ENCODE measurements at regions not wholly inside any gene's neighbourhood (a gene's known extent, or its start where the extent isn't known, plus 50 kb on each side); places are given as distances from the start of the nearest gene placed in this dataset.

DNA sequence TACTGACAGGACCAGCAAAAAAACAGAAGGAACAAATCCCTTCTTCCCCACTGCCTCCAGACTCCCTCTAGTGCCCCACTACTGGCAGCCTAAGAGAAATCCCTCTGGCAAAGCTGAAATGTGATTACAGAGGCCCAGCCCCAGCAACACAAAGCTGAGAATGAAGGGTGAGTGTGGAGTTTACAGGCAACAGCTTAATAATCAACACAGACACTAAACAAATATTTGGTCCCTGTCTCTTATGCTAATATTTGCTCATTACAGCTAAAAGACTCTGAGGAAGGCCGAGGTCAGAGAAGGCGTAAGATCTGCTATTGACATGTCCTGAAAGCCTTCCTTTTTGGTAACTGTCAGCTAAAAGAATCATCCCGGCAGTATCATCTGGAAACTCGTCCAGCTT lies 308.5 kb upstream of the RASGRP1 start (continued):
- TF ChIP-seq, protein P1, sequence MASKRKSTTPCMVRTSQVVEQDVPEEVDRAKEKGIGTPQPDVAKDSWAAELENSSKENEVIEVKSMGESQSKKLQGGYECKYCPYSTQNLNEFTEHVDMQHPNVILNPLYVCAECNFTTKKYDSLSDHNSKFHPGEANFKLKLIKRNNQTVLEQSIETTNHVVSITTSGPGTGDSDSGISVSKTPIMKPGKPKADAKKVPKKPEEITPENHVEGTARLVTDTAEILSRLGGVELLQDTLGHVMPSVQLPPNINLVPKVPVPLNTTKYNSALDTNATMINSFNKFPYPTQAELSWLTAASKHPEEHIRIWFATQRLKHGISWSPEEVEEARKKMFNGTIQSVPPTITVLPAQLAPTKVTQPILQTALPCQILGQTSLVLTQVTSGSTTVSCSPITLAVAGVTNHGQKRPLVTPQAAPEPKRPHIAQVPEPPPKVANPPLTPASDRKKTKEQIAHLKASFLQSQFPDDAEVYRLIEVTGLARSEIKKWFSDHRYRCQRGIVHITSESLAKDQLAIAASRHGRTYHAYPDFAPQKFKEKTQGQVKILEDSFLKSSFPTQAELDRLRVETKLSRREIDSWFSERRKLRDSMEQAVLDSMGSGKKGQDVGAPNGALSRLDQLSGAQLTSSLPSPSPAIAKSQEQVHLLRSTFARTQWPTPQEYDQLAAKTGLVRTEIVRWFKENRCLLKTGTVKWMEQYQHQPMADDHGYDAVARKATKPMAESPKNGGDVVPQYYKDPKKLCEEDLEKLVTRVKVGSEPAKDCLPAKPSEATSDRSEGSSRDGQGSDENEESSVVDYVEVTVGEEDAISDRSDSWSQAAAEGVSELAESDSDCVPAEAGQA (IDR thresholded peaks at IDR 0.05; ENCODE audit: low read depth) = no peak
- TF ChIP-seq, protein P1 (CRISPR knock-in tag; IDR thresholded peaks at IDR 0.05; ENCODE audit: borderline replicate concordance) = no peak
- TF ChIP-seq PCBP1 (IDR thresholded peaks at IDR 0.05; ENCODE audit: borderline replicate concordance, low read depth, low read length) (no peak), DPF2 (CRISPR knock-in tag; IDR thresholded peaks at IDR 0.05; ENCODE audit: borderline replicate concordance, low read depth) (no peak), TCF7 (IDR thresholded peaks at IDR 0.05; ENCODE audit: low read depth) (peak; percentile 44; the same call in 1 of the 2 replicates), FOXA1 (IDR thresholded peaks at IDR 0.05) (0 out of 2 replicates have a peak, but pooled peaks have one; percentile 32), FOXA1 (CRISPR knock-in tag; IDR thresholded peaks at IDR 0.05) (peak; percentile 55; the same call in 1 of the 2 replicates), PAWR (CRISPR knock-in tag; IDR thresholded peaks at IDR 0.05; ENCODE audit: borderline replicate concordance) (no peak), FOXA3 (CRISPR knock-in tag; IDR thresholded peaks at IDR 0.05) (peak; percentile 75; the same call in 1 of the 2 replicates), NR2F6 (IDR thresholded peaks at IDR 0.05) (0 out of 2 replicates have a peak, but pooled peaks have one; percentile 18), NR2F6 (CRISPR knock-in tag; IDR thresholded peaks at IDR 0.05) (peak; percentile 7; the same call in 1 of the 2 replicates), ATF7 (IDR thresholded peaks at IDR 0.05) (no peak), ATF7 (CRISPR knock-in tag; IDR thresholded peaks at IDR 0.05) (no peak), MXI1 (IDR thresholded peaks at IDR 0.05; ENCODE audit: borderline replicate concordance, low read depth, low read length) (no peak), IKZF1 (IDR thresholded peaks at IDR 0.05) (no peak), ESRRA (CRISPR knock-in tag; IDR thresholded peaks at IDR 0.05; ENCODE audit: low read depth) (no peak), ZNF30 (CRISPR knock-in tag; IDR thresholded peaks at IDR 0.05) (no peak), FOXK1 (CRISPR knock-in tag; IDR thresholded peaks at IDR 0.05; ENCODE audit: borderline replicate concordance, low read depth) (peak; percentile 49; the same call in 1 of the 2 replicates), RARA (CRISPR knock-in tag; IDR thresholded peaks at IDR 0.05) (peak; percentile 53; the same call in 1 of the 2 replicates), BCL6 (CRISPR knock-in tag; IDR thresholded peaks at IDR 0.05) (peak; percentile 59; the same call in 1 of the 2 replicates), ZNF350 (CRISPR knock-in tag; IDR thresholded peaks at IDR 0.05; ENCODE audit: borderline replicate concordance, low read depth) (no peak)
- TF ChIP-seq, protein P2, sequence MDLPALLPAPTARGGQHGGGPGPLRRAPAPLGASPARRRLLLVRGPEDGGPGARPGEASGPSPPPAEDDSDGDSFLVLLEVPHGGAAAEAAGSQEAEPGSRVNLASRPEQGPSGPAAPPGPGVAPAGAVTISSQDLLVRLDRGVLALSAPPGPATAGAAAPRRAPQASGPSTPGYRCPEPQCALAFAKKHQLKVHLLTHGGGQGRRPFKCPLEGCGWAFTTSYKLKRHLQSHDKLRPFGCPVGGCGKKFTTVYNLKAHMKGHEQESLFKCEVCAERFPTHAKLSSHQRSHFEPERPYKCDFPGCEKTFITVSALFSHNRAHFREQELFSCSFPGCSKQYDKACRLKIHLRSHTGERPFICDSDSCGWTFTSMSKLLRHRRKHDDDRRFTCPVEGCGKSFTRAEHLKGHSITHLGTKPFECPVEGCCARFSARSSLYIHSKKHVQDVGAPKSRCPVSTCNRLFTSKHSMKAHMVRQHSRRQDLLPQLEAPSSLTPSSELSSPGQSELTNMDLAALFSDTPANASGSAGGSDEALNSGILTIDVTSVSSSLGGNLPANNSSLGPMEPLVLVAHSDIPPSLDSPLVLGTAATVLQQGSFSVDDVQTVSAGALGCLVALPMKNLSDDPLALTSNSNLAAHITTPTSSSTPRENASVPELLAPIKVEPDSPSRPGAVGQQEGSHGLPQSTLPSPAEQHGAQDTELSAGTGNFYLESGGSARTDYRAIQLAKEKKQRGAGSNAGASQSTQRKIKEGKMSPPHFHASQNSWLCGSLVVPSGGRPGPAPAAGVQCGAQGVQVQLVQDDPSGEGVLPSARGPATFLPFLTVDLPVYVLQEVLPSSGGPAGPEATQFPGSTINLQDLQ (CRISPR knock-in tag; IDR thresholded peaks at IDR 0.05) = no peak
- TF ChIP-seq, protein P3, sequence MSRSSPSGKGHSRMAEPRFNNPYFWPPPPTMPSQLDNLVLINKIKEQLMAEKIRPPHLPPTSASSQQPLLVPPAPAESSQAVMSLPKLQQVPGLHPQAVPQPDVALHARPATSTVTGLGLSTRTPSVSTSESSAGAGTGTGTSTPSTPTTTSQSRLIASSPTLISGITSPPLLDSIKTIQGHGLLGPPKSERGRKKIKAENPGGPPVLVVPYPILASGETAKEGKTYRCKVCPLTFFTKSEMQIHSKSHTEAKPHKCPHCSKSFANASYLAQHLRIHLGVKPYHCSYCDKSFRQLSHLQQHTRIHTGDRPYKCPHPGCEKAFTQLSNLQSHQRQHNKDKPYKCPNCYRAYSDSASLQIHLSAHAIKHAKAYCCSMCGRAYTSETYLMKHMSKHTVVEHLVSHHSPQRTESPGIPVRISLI (CRISPR knock-in tag; IDR thresholded peaks at IDR 0.05; ENCODE audit: borderline replicate concordance) = no peak
